Right lobe of liver (tissue), 6 donors: ENCODE measurements at regions not wholly inside any gene's neighbourhood (a gene's known extent, or its start where the extent isn't known, plus 50 kb on each side); places are given as distances from the start of the nearest gene placed in this dataset.

Experiments used
- ATAC-seq, 4 donors: fragments of 200-7000 bp; cut with Tn5 transposase; one replicate each; pipeline ENCODE4 v1.9.1; 2020; ENCODE audit warnings: mild to moderate bottlenecking in 4 of 4, moderate library complexity in 4 of 4
- DNase-seq, 3 donors: peaks; one replicate each; pipeline ENCODE4 v3.0.0-alpha.2; 2020
- H3K27ac ChIP-seq, 3 donors: fragments of 200-600 bp; one replicate each; pipeline ENCODE4 v1.8.0; 2022
- H3K27me3 ChIP-seq, 2 donors: fragments of 200-600 bp; one replicate each; pipeline ENCODE4 v1.8.0; 2022
- H3K36me3 ChIP-seq, 4 donors: fragments of 200-600 bp; sonication (generic) in 1 of 4; one replicate each; pipeline versions ENCODE4 v1.5.1 to v1.8.0; 2017 to 2022; ENCODE audit warnings: control low read depth in 1 of 4
- H3K4me1 ChIP-seq, 4 donors: fragments of 200-600 bp; sonication (generic) in 1 of 4; one replicate each; pipeline versions ENCODE4 v1.5.1 to v1.8.0; 2017 to 2022; ENCODE audit warnings: control low read depth in 1 of 4
- H3K4me3 ChIP-seq, 3 donors: fragments of 200-600 bp; one replicate each; pipeline ENCODE4 v1.8.0; 2022
- H3K9me3 ChIP-seq, 4 donors: fragments of 200-600 bp; sonication (generic) in 1 of 4; one replicate each; pipeline versions ENCODE4 v1.5.1 to v1.8.0; 2017 to 2022; ENCODE audit warnings: control low read depth in 1 of 4
- POLR2A ChIP-seq: fragments of 450-650 bp; IDR thresholded peaks from one replicate; pipeline ENCODE4 v1.6.1; 2017; ENCODE audit warnings: antibody characterized with exemption, mild to moderate bottlenecking
- WGBS: methylation state at CpG from one replicate; pipeline ENCODE4 v1.1.6; 2018; ENCODE audit warnings: low coverage, low lambda C conversion rate; ENCODE audit not compliant: insufficient coverage; ENCODE audit errors: missing lambda C conversion rate; 5-methylcytosine and 5-hydroxymethylcytosine counted together
- intact Hi-C, 2 donors: fragments of 100-400 bp; cut with DNase I; formaldehyde crosslinking; loops; one replicate each; pipeline versions ENCODE4 v1.11.2 to v1.14.1; 2022
- TF ChIP-seq, protein P1 (sequence below), 4 donors: fragments of 200-600 bp in 3 of 4; fragments of 450-650 bp in 1 of 4; IDR thresholded peaks; one replicate each; pipeline versions ENCODE4 v1.5.1 to v1.8.0; 2016 to 2022; ENCODE audit warnings: antibody characterized with exemption in 4 of 4, mild to moderate bottlenecking in 2 of 4
- donor health status: DM: no; HTN: yes; CAD: no.
- donor health status: DM: no; HTN: no; CAD: no.
- donor health status: DM: no; HTN: no; CAD: no.
- donor health status: DM: no; HTN: yes; CAD: no.
- donor health status: DM: no; HTN: yes; CAD: no.

DNA sequence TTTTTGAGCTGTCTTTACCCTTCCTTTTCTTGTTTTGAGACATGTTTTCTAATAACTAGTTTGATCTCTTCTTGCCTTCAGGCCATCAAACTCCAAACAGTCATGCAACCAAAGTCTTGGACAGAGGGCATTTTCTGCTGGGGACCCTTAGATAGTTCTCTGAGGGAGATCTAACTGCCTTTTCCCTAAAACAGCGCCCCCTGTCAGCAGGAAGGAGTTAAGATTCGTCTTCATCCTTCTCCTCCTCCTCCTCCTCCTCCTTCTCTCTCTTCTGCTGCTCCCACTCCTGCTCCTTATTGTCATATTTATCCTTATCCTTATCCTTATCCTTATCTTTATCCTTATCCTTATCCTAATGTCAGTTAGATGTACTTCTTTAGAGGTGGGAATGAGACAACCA, 417.2 kb downstream of the TRAM1L1 start:
- WGBS: 6% methylated on average over 2 of the region's 2 CpGs
- no peak overlapping the region for H3K27ac ChIP-seq
- TF ChIP-seq, protein P1, sequence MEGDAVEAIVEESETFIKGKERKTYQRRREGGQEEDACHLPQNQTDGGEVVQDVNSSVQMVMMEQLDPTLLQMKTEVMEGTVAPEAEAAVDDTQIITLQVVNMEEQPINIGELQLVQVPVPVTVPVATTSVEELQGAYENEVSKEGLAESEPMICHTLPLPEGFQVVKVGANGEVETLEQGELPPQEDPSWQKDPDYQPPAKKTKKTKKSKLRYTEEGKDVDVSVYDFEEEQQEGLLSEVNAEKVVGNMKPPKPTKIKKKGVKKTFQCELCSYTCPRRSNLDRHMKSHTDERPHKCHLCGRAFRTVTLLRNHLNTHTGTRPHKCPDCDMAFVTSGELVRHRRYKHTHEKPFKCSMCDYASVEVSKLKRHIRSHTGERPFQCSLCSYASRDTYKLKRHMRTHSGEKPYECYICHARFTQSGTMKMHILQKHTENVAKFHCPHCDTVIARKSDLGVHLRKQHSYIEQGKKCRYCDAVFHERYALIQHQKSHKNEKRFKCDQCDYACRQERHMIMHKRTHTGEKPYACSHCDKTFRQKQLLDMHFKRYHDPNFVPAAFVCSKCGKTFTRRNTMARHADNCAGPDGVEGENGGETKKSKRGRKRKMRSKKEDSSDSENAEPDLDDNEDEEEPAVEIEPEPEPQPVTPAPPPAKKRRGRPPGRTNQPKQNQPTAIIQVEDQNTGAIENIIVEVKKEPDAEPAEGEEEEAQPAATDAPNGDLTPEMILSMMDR (IDR thresholded peaks at IDR 0.05): no peak
- TF ChIP-seq POLR2A: no peak
- no peak for DNase-seq
- no peaks in the 10 kb centered on the region for H3K27me3 ChIP-seq
- H3K9me3 ChIP-seq: no peaks in the 10 kb centered on the region
- ATAC-seq: no peak
- no peak overlapping the region for H3K4me3 ChIP-seq
- no peaks in the 10 kb centered on the region for H3K4me1 ChIP-seq
- no peaks in the 10 kb centered on the region for H3K36me3 ChIP-seq
- intact Hi-C loops: no loop called here

DNA sequence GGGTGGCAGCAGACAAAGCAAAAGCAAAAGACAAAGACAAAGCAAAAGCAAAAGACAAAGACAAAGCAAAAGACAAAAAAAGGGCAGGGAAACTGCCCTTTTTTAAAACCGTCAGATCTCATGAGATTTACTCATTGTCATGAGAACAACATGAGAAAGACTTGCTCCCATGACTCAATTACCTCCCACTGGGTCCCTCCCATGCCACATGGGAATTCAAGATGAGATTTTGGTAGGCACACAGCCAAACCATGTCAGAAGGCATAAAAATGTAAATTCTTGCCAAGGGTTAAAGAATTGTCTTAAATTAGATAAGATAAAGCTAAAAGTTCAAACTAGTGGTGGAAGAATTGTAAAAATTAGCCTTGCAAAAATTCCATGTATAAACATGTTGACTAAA, 419.7 kb downstream of the TRAM1L1 start:
- Histone ChIP-seq H3K27me3 (no peaks in the 10 kb centered on the region), H3K36me3 (no peaks in the 10 kb centered on the region), H3K27ac (no peak overlapping the region), H3K4me1 (no peaks in the 10 kb centered on the region), H3K9me3 (no peaks in the 10 kb centered on the region), H3K4me3 (no peak overlapping the region)
- 20% methylated on average over 1 of the region's 1 CpG for WGBS
- DNase-seq: no peak
- TF ChIP-seq, protein P1 (IDR thresholded peaks at IDR 0.05): no peak
- no peak for ATAC-seq
- intact Hi-C loops: no loop called here

DNA sequence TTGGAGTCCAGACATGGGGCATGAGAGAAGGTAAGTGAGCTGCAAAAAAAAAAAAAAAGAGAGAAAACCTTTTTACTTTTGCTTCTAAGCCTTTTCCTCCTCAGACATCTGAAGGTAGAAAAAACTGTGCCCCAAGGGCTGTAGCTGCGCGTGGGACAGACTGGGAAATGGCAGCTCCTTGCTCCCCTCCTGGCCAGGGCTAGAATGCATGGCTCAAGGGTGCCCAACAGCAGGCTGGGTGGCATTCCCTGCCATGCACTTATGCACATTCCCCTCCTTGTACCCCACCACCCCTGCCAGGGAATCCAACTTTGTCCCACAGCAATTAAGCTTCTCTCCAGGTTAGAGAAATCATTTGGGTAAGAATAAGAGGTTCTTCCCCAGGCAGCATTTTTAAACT, 421.2 kb downstream of the TRAM1L1 start:
- Histone ChIP-seq H3K4me3 (no peak overlapping the region), H3K4me1 (no peaks in the 10 kb centered on the region), H3K36me3 (no peaks in the 10 kb centered on the region), H3K27ac (no peak overlapping the region), H3K27me3 (no peaks in the 10 kb centered on the region), H3K9me3 (no peaks in the 10 kb centered on the region)
- no peak for DNase-seq
- ATAC-seq: no peak
- no peak for TF ChIP-seq POLR2A
- TF ChIP-seq, protein P1 (IDR thresholded peaks at IDR 0.05): no peak
- 94% methylated on average over 2 of the region's 2 CpGs for WGBS
- intact Hi-C loops: no loop called here

DNA sequence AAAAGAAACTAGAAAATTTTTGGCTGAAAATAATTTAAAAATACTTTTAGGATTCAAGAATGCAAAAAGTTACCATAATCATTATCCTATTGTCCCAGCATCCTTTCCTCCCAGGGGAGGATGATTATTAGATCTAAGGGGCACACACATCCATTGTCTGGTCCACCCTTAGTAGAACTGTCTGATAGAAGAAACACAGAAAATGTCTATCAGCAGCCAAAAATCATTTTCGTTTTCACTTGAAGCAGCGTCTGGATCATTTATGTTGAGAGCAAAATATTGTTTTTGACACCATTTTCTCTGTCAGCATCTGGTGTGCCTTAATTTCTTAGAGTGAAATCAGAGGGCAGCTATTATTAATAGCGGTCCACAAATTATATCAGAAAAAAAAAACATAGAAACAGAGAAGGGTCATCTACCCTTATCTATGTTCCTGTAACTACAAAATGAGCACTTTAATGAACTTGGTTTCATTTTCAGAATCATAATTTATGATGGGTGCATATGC, 446.3 kb downstream of the TRAM1L1 start:
- intact Hi-C loops: no loop called here
- Histone ChIP-seq H3K4me3 (no peak overlapping the region), H3K4me1 (no peaks in the 10 kb centered on the region), H3K36me3 (no peaks in the 10 kb centered on the region), H3K27me3 (no peaks in the 10 kb centered on the region), H3K9me3 (no peaks in the 10 kb centered on the region), H3K27ac (no peak overlapping the region)
- 38% methylated on average over 3 of the region's 3 CpGs for WGBS
- no peak for TF ChIP-seq POLR2A
- TF ChIP-seq, protein P1 (IDR thresholded peaks at IDR 0.05): no peak
- ATAC-seq (no peak), DNase-seq (no peak)

DNA sequence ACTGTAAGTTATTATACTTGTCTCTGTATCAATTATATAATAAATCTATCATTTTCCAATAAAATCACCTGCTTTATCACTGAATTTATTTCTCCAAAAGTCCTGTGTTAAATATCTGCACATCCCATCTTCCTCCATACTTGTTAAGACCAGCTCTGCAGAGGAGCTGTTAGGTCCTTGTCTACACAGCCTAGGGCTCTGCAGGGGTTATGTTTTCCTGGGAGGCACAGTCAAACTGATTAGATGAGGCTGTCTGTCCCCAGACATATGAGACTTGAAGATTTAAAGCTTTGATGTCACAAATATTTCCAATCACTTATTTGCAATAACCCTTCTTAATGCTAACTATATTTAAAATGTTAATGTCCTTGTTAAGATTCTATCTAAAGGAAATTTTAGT, 446.8 kb downstream of the TRAM1L1 start:
- no peak for TF ChIP-seq POLR2A
- TF ChIP-seq, protein P1 (IDR thresholded peaks at IDR 0.05): no peak
- intact Hi-C loops: no loop called here
- no peak overlapping the region for H3K4me3 ChIP-seq

More for the DNA sequence above, 446.8 kb downstream of the TRAM1L1 start:
- Histone ChIP-seq H3K9me3 (no peaks in the 10 kb centered on the region), H3K27me3 (no peaks in the 10 kb centered on the region), H3K27ac (no peak overlapping the region), H3K4me1 (no peaks in the 10 kb centered on the region), H3K36me3 (no peaks in the 10 kb centered on the region)
- ATAC-seq (no peak), DNase-seq (no peak)
